HEK293 (cell line): ENCODE measurements at regions not wholly inside any gene's neighbourhood (a gene's known extent, or its start where the extent isn't known, plus 50 kb on each side); places are given as distances from the start of the nearest gene placed in this dataset.

Experiments used
- CTCF ChIA-PET: fragments of 350-600 bp; formaldehyde crosslinking; extraction: SDS; loops from one replicate; lab custom pipeline; 2021; ENCODE audit warnings: antibody characterized with exemption; lab: Yijun Ruan, JAX
- POLR2A ChIA-PET: fragments of 300-600 bp; formaldehyde crosslinking; extraction: SDS; loops from one replicate; lab custom pipeline; 2020; ENCODE audit warnings: antibody characterized with exemption, inconsistent platforms; lab: Yijun Ruan, JAX
- H3K27ac ChIP-seq: fragments of 200-500 bp; sonication (Bioruptor generic); 2 replicates; pipeline ENCODE4 v1.5.1; 2014; ENCODE audit warnings: low read depth, low read length, control low read depth, inconsistent platforms; ENCODE audit errors: extremely low read depth
- H3K36me3 ChIP-seq, 2 experiments: fragments of 200-500 bp in 1 of 2; sonication (Bioruptor generic) in 1 of 2; 1 replicate in 1 of 2; 2 replicates in 1 of 2; pipeline ENCODE4 v1.5.1; 2014 to 2017; ENCODE audit warnings: inconsistent platforms in 2 of 2, low read length in 2 of 2; ENCODE audit not compliant: control insufficient read depth in 2 of 2, insufficient read depth in 1 of 2
- H3K4me1 ChIP-seq: fragments of 200-500 bp; sonication (Bioruptor generic); 2 replicates; pipeline ENCODE4 v1.5.1; 2014; ENCODE audit warnings: mild to moderate bottlenecking, low read length, inconsistent platforms; ENCODE audit not compliant: control insufficient read depth, insufficient read depth
- H3K4me3 ChIP-seq: 2 replicates; pipeline ENCODE4 v1.5.1; 2011; ENCODE audit warnings: low read depth, mild to moderate bottlenecking, control low read depth, low read length, moderate library complexity
- H3K9me3 ChIP-seq: fragments of 200-500 bp; sonication (Bioruptor generic); 2 replicates; pipeline ENCODE4 v1.5.1; 2014; ENCODE audit warnings: low read depth, low read length, inconsistent platforms; ENCODE audit not compliant: control insufficient read depth, insufficient read depth
- GLIS1 ChIP-seq: fragments of 450-650 bp; formaldehyde crosslinking; IDR thresholded peaks from 2 replicates; pipeline ENCODE4 v1.5.1; 2016; ENCODE audit warnings: missing biosample characterization, missing genetic modification characterization
- KLF10 ChIP-seq: fragments of 450-650 bp; IDR thresholded peaks from 2 replicates; pipeline ENCODE4 v1.5.1; 2018; ENCODE audit warnings: missing biosample characterization, mild to moderate bottlenecking, missing genetic modification characterization
- SCRT2 ChIP-seq: fragments of 450-650 bp; formaldehyde crosslinking; IDR thresholded peaks from 2 replicates; pipeline ENCODE4 v1.5.1; 2016; ENCODE audit warnings: missing biosample characterization, missing genetic modification characterization
- TRIM28 ChIP-seq: IDR thresholded peaks from 2 replicates; pipeline ENCODE4 v1.6.1; 2011; ENCODE audit warnings: low read length, control low read depth, borderline replicate concordance
- YY2 ChIP-seq: fragments of 450-650 bp; formaldehyde crosslinking; IDR thresholded peaks from 2 replicates; pipeline ENCODE4 v1.5.1; 2016; ENCODE audit warnings: missing biosample characterization, missing genetic modification characterization
- ZFP41 ChIP-seq: fragments of 450-650 bp; formaldehyde crosslinking; IDR thresholded peaks from 2 replicates; pipeline ENCODE4 v1.5.1; 2016; ENCODE audit warnings: missing biosample characterization, missing genetic modification characterization, borderline replicate concordance
- ZNF223 ChIP-seq: fragments of 450-650 bp; formaldehyde crosslinking; IDR thresholded peaks from 2 replicates; pipeline ENCODE4 v1.5.1; 2016; ENCODE audit warnings: missing biosample characterization, missing genetic modification characterization
- ZNF266 ChIP-seq: fragments of 450-650 bp; formaldehyde crosslinking; IDR thresholded peaks from 2 replicates; pipeline ENCODE4 v1.5.1; 2016; ENCODE audit warnings: missing biosample characterization, missing genetic modification characterization, low read depth
- ZNF350 ChIP-seq: fragments of 450-650 bp; formaldehyde crosslinking; IDR thresholded peaks from 2 replicates; pipeline ENCODE4 v1.5.0; 2017; ENCODE audit warnings: missing biosample characterization, mild to moderate bottlenecking, missing genetic modification characterization
- ZNF37A ChIP-seq: fragments of 450-650 bp; IDR thresholded peaks from 2 replicates; pipeline ENCODE4 v1.5.1; 2018; ENCODE audit warnings: missing biosample characterization, missing genetic modification characterization
- ZNF747 ChIP-seq: fragments of 450-650 bp; formaldehyde crosslinking; IDR thresholded peaks from 2 replicates; pipeline ENCODE4 v1.5.1; 2016; ENCODE audit warnings: missing biosample characterization, missing genetic modification characterization
- TF ChIP-seq, protein P1 (sequence below): fragments of 450-650 bp; formaldehyde crosslinking; IDR thresholded peaks from 2 replicates; pipeline ENCODE4 v1.5.1; 2016; ENCODE audit warnings: missing biosample characterization, missing genetic modification characterization
- TF ChIP-seq, protein P2 (sequence below): fragments of 450-650 bp; formaldehyde crosslinking; IDR thresholded peaks from 2 replicates; pipeline ENCODE4 v1.5.1; 2016; ENCODE audit warnings: missing biosample characterization, missing genetic modification characterization
- TF ChIP-seq, protein P3 (sequence below): fragments of 450-650 bp; IDR thresholded peaks from 2 replicates; pipeline ENCODE4 v1.5.1; 2018; ENCODE audit warnings: missing biosample characterization, mild to moderate bottlenecking, missing genetic modification characterization
- TF ChIP-seq, protein P4 (sequence below): fragments of 450-650 bp; formaldehyde crosslinking; IDR thresholded peaks from 2 replicates; pipeline ENCODE4 v1.5.1; 2016; ENCODE audit warnings: missing biosample characterization, missing genetic modification characterization

DNA sequence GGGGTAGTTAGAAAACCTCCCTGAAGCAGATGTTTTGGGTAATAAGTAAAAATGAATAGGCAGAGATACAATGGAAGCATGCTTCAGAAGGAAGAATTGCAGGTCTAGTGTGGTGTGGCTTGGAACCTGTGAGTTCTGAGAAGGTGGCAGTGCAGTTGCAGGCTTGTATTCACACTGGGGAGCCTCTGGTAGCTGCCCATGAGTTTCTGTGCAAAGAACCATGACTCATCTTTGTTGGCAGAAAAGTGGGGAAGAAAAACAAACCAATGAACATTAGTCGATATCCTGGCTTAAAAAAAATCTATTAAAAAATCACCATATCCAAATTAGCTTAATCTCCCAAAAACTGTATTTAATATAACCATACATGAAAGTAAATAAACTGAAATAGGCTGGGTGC is 232.6 kb downstream of the FAT3 start (continued):
- TF ChIP-seq, protein P1, sequence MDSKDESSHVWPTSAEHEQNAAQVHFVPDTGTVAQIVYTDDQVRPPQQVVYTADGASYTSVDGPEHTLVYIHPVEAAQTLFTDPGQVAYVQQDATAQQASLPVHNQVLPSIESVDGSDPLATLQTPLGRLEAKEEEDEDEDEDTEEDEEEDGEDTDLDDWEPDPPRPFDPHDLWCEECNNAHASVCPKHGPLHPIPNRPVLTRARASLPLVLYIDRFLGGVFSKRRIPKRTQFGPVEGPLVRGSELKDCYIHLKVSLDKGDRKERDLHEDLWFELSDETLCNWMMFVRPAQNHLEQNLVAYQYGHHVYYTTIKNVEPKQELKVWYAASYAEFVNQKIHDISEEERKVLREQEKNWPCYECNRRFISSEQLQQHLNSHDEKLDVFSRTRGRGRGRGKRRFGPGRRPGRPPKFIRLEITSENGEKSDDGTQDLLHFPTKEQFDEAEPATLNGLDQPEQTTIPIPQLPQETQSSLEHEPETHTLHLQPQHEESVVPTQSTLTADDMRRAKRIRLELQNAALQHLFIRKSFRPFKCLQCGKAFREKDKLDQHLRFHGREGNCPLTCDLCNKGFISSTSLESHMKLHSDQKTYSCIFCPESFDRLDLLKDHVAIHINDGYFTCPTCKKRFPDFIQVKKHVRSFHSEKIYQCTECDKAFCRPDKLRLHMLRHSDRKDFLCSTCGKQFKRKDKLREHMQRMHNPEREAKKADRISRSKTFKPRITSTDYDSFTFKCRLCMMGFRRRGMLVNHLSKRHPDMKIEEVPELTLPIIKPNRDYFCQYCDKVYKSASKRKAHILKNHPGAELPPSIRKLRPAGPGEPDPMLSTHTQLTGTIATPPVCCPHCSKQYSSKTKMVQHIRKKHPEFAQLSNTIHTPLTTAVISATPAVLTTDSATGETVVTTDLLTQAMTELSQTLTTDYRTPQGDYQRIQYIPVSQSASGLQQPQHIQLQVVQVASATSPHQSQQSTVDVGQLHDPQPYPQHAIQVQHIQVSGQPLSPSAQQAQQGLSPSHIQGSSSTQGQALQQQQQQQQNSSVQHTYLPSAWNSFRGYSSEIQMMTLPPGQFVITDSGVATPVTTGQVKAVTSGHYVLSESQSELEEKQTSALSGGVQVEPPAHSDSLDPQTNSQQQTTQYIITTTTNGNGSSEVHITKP (tag by site-specific recombination) = no peak

DNA sequence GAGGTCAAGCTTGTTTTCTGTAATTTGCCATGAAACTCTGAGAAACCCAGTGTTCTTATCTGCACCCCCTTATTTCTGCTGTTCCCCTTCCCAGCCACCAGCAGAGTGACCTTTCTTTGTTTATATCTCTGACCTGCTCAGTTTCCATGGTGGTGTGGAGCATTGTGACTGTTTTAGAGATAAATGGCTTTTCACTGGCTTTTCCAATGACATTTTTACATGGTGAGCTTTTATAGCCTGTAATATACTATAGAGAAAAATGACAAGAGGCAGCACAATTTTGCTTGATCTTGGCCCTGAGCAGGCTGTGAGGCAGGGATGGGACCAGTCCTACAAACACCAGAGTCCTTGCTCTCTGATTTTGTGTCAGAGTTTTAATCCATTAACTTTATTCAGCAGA is 233.9 kb downstream of the FAT3 start:
- ChIA-PET POLR2A (no interaction called here), CTCF (no interaction called here)
- Histone ChIP-seq H3K4me1 (no peaks in the 10 kb centered on the region), H3K9me3 (no peaks in the 10 kb centered on the region), H3K36me3 (no peaks in the 10 kb centered on the region), H3K27ac (no peak overlapping the region), H3K4me3 (no peak overlapping the region)
- TF ChIP-seq, protein P2, sequence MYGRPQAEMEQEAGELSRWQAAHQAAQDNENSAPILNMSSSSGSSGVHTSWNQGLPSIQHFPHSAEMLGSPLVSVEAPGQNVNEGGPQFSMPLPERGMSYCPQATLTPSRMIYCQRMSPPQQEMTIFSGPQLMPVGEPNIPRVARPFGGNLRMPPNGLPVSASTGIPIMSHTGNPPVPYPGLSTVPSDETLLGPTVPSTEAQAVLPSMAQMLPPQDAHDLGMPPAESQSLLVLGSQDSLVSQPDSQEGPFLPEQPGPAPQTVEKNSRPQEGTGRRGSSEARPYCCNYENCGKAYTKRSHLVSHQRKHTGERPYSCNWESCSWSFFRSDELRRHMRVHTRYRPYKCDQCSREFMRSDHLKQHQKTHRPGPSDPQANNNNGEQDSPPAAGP (tag by site-specific recombination) = no peak
- TF ChIP-seq ZFP41 (tag by site-specific recombination) (no peak), TRIM28 (no peak), ZNF747 (tag by site-specific recombination) (no peak), SCRT2 (tag by site-specific recombination) (no peak), ZNF266 (tag by site-specific recombination) (no peak), YY2 (tag by site-specific recombination) (no peak)

DNA sequence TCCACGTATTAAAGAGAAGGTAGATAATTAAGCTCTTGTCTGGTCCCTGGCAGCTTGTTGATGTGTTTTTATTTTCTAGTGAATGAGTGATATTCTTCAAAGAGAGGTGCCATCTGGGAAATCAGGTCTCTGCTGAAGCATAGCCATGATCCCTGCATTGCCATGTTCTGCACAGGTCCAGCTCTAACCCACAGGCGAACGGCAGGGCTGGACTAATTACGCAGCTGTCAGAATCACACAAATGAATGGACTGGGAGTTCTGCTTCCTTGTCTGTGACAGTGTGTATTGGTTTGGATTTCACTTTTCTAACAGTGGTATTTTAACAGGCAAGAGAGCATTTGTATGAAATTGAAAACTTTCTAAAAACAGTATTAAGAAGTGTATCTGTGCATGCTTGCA is 235.6 kb downstream of the FAT3 start:
- Histone ChIP-seq H3K9me3 (no peaks in the 10 kb centered on the region), H3K27ac (no peak overlapping the region), H3K4me3 (no peak overlapping the region), H3K36me3 (no peaks in the 10 kb centered on the region), H3K4me1 (no peaks in the 10 kb centered on the region)
- TF ChIP-seq, protein P3, sequence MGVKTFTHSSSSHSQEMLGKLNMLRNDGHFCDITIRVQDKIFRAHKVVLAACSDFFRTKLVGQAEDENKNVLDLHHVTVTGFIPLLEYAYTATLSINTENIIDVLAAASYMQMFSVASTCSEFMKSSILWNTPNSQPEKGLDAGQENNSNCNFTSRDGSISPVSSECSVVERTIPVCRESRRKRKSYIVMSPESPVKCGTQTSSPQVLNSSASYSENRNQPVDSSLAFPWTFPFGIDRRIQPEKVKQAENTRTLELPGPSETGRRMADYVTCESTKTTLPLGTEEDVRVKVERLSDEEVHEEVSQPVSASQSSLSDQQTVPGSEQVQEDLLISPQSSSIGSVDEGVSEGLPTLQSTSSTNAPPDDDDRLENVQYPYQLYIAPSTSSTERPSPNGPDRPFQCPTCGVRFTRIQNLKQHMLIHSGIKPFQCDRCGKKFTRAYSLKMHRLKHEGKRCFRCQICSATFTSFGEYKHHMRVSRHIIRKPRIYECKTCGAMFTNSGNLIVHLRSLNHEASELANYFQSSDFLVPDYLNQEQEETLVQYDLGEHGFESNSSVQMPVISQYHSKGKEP = no peak
- TF ChIP-seq, protein P4, sequence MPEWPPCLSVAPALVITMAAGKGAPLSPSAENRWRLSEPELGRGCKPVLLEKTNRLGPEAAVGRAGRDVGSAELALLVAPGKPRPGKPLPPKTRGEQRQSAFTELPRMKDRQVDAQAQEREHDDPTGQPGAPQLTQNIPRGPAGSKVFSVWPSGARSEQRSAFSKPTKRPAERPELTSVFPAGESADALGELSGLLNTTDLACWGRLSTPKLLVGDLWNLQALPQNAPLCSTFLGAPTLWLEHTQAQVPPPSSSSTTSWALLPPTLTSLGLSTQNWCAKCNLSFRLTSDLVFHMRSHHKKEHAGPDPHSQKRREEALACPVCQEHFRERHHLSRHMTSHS = no peak
- no peak for TF ChIP-seq ZNF350
- TF ChIP-seq ZNF747 (tag by site-specific recombination) = no peak
- TF ChIP-seq ZNF37A (tag by site-specific recombination) = no peak
- TF ChIP-seq KLF10 (tag by site-specific recombination) = no peak
- TF ChIP-seq, protein P1 (tag by site-specific recombination) = no peak
- TF ChIP-seq GLIS1 = no peak
- no peak for TF ChIP-seq ZNF223 (tag by site-specific recombination)
- POLR2A ChIA-PET = no interaction called here
- CTCF ChIA-PET = no interaction called here
